DMS53 (cell line): ENCODE measurements at regions not wholly inside any gene's neighbourhood (a gene's known extent, or its start where the extent isn't known, plus 50 kb on each side); places are given as distances from the start of the nearest gene placed in this dataset.

Experiments used
- DNase-seq: peaks from one replicate; lab custom pipeline; 2025; lab: John Stamatoyannopoulos, UW

DNA sequence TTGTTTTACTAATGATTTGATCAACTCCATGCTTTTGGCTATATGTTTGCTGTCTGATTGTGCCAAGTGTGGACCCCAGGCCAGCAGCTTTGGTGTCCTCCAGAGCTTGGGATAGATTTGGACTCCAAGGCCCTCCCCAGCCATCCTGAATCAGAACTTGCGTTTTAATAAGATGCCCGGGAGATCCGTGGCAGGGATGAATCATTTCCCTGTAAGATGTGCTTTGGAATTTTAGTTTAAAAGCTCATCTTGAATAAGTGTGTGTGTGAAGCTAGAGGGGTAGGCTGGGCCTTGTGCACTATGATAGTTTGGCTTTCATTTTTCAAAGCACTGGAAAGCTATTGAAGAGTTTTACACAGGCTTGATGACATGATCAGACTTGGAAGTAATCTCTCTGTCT lies 66.2 kb upstream of the SDK1 start:
- no peak for DNase-seq

DNA sequence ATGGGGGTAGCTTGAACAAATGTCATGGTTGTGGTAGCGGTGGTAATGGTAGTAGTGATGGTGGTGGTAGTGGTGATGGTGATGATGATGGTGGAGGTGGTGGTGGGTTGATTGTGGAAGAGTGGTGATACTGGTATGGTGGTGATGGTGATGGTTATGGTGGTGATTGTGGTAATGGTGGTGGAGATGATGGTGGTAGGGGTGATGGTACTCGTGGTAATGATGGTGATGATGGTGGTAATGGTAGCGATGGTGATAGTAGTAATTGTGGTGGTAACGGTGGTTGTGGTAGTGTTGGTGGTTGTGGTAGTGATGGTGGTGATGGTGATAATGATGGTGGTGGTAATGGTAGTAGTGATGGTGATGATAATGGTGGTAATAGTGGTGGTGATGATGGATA lies 65.7 kb upstream of the SDK1 start:
- DNase-seq: no peak

DNA sequence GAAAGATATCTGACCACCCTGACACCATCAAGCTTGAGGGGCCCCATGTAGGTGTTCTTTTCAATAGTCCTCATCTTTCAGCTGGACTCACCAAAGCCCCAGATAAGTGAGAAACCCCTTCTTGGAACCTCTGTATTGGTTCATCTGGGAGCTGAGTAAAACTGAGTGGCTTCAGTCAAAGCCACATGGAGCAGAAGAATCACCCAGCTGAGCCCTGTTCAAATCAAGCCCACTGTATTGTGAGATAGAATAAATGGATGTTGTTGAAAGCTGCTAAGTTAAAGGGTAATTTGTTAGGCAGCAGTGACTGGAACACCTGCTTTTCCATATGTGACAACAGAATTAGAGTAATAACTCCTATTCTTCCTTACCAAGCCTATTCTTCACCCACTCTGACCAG lies 64.8 kb upstream of the SDK1 start:
- DNase-seq: no peak

DNA sequence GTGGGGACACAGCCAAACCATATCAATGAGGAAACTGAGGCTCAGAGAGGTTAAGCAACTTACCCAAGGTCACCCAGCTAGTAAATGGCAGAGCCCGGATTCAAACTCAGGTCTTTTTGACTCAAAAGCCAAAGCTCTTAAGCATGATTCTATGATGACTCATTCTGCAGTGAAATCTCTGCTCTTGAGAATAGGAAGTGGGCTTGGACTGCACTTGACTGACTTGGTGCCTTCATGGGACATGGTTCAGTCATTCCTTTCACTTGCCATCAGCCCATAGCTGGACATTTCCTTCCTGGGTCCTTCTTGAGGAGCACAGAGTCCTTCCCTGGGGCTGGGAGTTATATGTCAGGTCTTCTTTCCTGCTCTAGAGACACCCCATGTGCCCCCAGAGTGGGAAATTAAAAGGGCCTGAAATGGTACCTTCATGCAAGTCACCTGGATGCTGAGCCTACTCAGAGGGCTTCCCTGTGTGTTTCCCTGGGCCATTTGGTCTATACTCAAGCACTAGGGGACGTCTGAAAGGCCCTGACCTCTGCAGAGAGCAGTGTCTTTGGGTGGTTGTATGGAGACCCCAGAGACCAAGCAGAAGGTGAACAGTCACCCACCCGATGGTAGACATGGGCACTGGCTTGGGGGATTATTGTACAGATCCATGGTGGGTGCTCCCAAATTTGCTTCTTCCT lies 62.4 kb upstream of the SDK1 start:
- no peak for DNase-seq

DNA sequence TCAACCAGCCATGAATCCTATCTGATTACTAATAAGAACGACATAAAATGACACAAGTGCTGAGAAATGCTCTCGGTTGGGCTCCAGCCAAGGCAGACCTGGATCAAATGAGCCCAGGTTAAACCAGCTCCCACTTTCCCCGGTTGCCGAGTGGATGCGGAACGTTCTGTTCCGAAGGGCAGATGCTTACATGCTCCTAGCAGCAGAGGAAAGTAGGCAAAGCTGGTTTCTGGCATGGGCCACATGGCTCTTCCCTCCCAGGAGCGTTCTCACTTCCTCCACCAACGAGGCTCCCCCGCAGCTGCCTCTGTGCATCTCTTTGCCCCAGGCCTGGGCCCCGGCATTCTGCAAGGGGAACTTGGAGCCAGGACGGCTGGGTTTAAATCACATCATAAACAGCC lies 61.8 kb upstream of the SDK1 start:
- DNase-seq: no peak

DNA sequence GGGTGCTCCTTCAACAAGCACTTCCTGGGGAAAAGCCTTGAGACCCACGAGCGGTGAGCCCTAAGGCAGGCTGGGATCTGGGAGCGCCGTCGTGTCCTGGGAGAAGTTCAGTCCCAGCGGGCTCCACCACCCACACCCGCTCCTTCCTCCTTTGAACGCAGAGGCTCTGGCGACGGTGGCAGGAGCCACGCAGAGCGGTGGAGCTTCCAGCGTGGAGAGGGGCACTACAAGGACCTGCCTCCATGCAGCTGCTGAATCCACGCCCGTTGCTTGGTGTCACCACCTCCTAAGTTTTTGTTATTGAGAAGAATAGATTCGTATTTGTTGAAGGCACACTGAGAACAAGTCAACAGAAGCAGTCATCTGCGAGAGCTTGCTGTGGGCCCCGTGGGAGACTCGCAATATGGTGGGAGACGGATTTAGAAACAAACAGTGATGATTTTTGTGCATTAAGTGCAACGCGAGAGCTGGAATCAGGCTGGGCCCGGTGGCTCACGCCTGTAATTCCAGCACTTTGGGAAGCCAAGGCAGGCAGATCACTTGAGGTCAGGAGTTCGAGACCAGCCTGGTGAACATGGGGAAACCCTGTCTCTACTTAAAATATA lies 60.1 kb upstream of the SDK1 start:
- no peak for DNase-seq

DNA sequence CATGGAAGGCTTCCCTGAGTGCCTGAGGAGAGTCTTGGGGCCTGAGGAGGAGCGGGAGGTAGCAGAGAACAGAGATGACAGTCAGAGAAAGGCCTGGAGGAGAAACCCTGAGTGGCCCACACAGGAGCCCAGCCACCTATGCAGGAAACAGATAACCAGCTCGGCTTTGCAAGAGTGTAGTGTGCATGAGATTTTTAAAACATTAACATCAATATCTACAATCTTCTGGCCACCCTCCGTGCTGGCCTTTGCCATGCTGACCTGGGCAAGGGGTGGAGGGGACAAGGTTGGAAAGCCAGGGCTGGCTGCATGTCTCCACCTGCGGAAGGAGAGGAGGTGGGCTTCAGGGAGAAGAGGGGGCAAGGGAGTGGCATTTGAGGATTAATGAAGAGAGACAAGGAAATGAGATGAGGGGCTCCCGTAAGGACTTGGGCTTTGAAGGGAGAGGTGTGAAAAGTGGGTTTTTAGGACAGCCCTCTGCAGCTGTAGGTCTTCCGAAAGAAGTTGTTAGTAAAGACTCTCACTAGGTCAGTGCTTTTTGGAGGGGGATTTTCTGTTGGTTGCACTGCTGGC lies 59.3 kb upstream of the SDK1 start:
- DNase-seq: no peak

DNA sequence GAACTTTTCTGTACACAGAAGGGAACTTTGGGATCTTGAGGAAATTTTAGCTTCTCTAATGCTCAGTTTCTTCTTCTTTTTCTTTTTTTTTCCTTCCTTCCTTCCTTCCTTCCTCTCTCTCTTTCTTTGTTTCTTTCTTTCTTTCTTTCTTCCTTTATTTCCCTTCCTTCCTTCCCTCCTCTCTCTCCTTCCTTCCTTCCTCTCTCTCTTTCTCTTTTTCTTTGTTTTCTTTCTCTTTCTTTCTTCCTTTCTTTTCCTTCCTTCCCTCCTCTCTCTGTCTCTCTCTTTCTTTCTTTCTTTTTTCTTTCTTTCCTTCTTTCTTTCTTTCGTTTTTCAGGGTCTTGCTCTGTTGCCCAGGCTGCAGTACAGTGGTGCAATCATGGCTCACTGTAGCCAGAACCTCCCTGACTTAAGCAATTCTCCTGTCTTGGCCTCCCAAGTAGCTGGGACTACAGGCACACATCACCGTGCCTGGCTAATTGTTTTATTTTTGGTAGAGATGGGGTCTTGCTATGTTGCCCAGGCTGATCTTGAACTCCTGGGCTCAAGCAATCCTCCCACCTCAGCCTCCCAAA lies 58.6 kb upstream of the SDK1 start:
- DNase-seq: no peak

DNA sequence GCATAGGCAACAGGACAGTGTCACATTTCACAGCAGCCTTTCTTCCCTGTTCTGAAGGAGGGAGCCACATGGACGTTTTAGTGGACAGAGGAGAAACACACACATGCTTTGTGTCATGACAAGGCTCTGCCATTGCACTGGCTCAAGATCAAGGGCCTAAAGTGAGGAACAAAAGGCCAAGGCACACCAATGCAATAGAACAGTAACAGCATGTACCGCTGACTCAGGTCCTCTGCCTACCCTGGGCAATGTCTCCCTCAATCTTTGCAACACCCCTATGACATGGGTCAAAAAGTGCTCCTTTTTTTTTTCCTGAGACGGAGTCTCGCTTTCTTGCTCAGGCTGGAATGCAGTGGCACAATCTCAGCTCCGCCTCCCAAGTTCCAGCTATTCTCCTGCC lies 57.8 kb upstream of the SDK1 start:
- DNase-seq: peak; percentile 10

DNA sequence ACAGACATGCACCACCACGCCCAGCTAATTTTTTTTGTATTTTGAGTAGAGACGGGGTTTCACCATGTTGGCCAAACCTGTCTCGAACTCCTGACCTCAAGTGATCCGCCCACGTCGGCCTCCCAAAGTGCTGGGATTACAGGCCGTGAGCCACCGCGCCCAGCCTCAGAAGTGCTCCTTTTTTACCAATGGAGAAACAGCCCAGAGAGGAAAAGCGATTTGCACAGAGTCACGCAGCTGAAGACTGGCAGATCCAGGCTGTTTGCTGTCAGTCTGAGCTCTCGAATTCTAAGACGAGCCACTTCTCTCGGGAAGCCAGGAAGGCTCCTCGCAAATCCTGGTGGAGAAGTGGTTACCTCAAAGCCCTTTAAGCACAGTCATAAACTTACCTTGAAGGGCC lies 57.4 kb upstream of the SDK1 start:
- DNase-seq: no peak

DNA sequence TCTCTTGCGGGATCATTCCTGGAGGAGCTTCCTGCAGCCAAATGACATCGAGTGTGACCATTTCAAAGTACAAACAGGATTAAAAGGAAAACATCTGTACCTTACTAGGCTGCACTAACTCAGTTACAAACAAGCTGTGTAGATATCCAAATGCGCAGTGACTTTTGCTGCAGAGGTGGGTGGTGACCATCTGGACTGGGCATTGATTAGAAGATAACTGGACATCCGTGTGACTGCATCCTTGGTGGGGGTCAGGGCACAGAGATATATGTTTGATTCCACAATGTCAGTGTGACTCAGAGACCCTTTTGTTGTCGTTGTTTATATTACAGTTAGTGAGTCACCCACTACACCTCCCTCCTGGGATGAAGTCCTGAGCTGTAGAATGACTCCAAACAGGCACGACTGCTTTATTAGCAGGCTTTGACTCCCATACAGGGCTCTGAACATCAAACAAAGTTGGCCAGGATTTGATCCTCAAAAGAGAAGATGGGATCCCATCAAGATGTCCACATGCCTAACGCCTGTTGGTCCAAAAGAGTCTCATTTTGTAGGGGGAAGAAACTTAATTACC lies 56.7 kb upstream of the SDK1 start:
- peak; percentile 89 for DNase-seq

DNA sequence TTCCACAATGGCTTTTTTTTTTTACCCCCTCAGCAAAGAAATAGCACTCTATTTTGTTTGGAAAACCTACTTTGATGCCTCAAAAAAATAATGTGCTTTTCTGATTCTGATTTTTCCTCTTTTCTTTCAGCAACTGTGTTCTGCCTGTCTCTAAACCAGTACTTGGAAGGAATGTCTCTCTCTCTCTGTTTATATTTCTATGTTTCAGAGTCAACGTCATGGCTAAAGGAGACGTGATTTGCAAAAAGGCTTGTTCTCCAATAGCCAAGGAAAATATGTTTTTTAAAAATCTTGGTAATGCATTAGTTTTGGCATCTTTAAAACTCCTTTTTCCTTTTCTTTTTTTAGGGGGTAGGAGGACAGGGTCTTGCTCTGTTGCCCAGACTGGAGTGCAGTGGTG lies 56.0 kb upstream of the SDK1 start:
- no peak for DNase-seq

DNA sequence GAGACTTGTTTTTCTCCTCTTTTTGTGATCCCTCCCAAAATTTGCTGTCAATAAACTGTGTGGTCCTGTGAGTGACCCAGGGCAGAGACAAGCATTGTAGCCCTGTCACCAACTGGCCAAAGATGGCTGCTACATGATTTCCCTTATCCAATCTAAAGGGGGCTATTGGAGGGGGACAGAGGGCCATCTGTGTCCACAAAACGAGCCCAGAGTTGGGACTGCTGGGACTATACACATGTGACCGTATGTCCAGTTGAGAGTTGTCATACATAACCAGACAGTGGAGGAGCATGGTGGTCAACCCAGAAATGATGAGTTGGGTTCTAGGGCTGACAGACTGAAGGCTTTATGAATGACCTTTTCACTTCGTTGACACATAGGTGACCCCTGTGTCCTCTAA lies 55.3 kb upstream of the SDK1 start:
- DNase-seq: no peak

DNA sequence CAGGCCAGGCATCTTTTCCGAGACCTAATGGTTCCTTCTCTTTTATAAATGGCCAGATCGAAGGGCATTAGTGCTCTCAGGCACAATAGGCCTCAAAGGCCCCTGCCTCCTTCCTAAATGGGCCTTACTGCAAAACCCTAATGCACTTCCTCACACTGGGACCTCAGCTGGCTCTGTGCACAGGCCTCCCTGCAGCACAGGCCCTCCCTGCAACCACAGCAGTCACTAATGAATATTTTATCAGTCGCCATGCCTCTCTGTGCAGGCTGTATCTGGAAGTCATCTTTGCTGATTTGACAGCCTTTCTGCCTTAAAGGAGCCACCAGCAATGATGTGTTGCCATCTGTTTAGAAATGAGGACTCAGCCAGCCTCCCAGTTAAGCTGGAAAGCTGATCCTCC lies 54.9 kb upstream of the SDK1 start:
- no peak for DNase-seq

DNA sequence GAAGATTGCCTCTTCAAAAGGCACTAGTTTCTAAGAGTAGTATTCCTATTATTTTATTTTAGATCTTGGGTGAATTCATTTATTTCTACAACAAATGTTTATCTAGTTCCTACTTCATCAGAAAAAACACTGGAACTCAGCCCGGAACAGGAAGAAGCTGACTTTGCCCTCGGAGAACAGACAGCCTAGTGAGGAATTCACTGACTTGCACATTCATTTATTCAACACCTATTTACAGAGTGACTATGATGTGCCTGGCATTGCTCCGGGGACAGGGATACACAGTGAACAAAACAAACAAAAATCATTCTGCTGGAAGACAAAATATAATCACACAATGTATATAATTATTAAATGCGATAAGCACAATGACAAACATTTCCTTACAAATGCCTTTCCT lies 54.4 kb upstream of the SDK1 start:
- DNase-seq: no peak

DNA sequence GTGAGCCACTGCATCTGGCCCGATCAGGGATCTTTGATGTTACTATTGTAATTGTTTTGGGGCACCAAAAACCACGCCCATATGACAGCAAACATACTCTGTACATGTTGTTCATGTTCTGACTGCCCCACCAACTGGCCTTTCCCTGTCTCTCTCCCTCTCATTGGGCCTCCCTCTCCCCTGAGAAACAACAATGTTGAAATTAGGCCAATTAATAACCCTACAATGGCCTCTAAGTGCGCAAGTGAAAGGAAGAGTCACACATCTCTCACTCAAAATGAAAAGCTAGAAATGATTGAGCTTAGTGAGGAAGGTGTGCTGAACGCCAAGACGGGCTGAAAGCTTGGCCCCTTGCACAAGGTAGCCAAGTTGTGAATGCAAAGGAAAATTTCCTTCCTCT lies 50.3 kb upstream of the SDK1 start:
- no peak for DNase-seq
